Left cardiac atrium (tissue), 4 donors: ENCODE measurements at regions not wholly inside any gene's neighbourhood (a gene's known extent, or its start where the extent isn't known, plus 50 kb on each side); places are given as distances from the start of the nearest gene placed in this dataset.

Source experiments
- ATAC-seq, 2 donors: fragments of 200-7000 bp; cut with Tn5 transposase; one replicate each; pipeline ENCODE4 v1.9.1; 2020; ENCODE audit warnings: mild to moderate bottlenecking in 2 of 2, moderate library complexity in 2 of 2
- DNase-seq: peaks from one replicate; pipeline ENCODE4 v3.0.0-alpha.2; 2020
- intact Hi-C, 2 donors: fragments of 100-400 bp; cut with DNase I; formaldehyde crosslinking; loops; one replicate each; pipeline versions ENCODE4 v1.14.1 to v1.15.1; 2022 to 2023
- donor health status: DM: no; HTN: yes; CAD: no.
- donor health status: DM: no; HTN: yes; CAD: no; lungs with severe emphysema.
- donor health status: DM: yes; HTN: yes; CAD: no.
- donor health status: Dilated cardiomyopathy.

GRCh38 chr2:196403471-196403870 lies 232.1 kb upstream of the STK17B start:
- intact Hi-C loops = no loop called here
- DNase-seq = no peak
- ATAC-seq = no peak

GRCh38 chr2:196404276-196404675 lies 232.9 kb upstream of the STK17B start:
- no peak for DNase-seq
- intact Hi-C loops = no loop called here
- ATAC-seq = no peak

- DNase-seq (no peak), ATAC-seq (no peak)
- intact Hi-C loops = no loop called here
Observed at GRCh38 chr2:196407675-196408264, 231.7 kb upstream of the CCDC150 start.

- DNase-seq (no peak), ATAC-seq (no peak)
- intact Hi-C loops = no loop called here
Observed at GRCh38 chr2:196409376-196409775, 230.1 kb upstream of the CCDC150 start.

- DNase-seq (no peak), ATAC-seq (no peak)
- intact Hi-C loops = no loop called here
Observed at GRCh38 chr2:196410008-196410407, 229.5 kb upstream of the CCDC150 start.

GRCh38 chr2:196413821-196414274 lies 225.7 kb upstream of the CCDC150 start:
- peak; percentile 70 to 85 for ATAC-seq

GRCh38 chr2:196415384-196415783 lies 224.1 kb upstream of the CCDC150 start:
- intact Hi-C loops = no loop called here
- no peak for DNase-seq
- ATAC-seq = no peak

More at GRCh38 chr2:196413821-196414274, 225.7 kb upstream of the CCDC150 start:
- intact Hi-C loops = no loop called here
- DNase-seq = peak; percentile 19

- intact Hi-C loops = no loop called here
- ATAC-seq = no peak
- no peak for DNase-seq
Observed at GRCh38 chr2:196420143-196420542, 219.4 kb upstream of the CCDC150 start.

GRCh38 chr2:196421880-196422279 lies 217.6 kb upstream of the CCDC150 start:
- ATAC-seq = no peak
- no peak for DNase-seq
- intact Hi-C loops = no loop called here

- intact Hi-C loops = no loop called here
- no peak for ATAC-seq
- no peak for DNase-seq
Observed at GRCh38 chr2:196422361-196422760, 217.2 kb upstream of the CCDC150 start.

- DNase-seq (no peak), ATAC-seq (no peak)
- intact Hi-C loops = no loop called here
Observed at GRCh38 chr2:196426122-196426521, 213.4 kb upstream of the CCDC150 start.

GRCh38 chr2:196427986-196428634 lies 211.4 kb upstream of the CCDC150 start:
- ATAC-seq (no peak), DNase-seq (no peak)
- intact Hi-C loops = no loop called here

- no peak for ATAC-seq
- intact Hi-C loops = no loop called here
- no peak for DNase-seq
Observed at GRCh38 chr2:196431076-196431475, 208.4 kb upstream of the CCDC150 start.

GRCh38 chr2:196431957-196432356 lies 207.6 kb upstream of the CCDC150 start:
- intact Hi-C loops = no loop called here
- ATAC-seq = no peak
- DNase-seq = no peak

GRCh38 chr2:196433116-196433515 lies 206.4 kb upstream of the CCDC150 start:
- intact Hi-C loops = no loop called here
- DNase-seq = no peak
- no peak for ATAC-seq

- intact Hi-C loops = no loop called here
- peak; percentile 44 to 60 for ATAC-seq
- no peak for DNase-seq
Observed at GRCh38 chr2:196434217-196434616, 205.3 kb upstream of the CCDC150 start.

GRCh38 chr2:196435189-196435588 lies 204.3 kb upstream of the CCDC150 start:
- intact Hi-C loops = no loop called here
- DNase-seq = no peak
- no peak for ATAC-seq

GRCh38 chr2:196437626-196438025 lies 201.9 kb upstream of the CCDC150 start:
- intact Hi-C loops = no loop called here
- ATAC-seq (no peak), DNase-seq (no peak)

GRCh38 chr2:196439760-196440159 lies 199.8 kb upstream of the CCDC150 start:
- intact Hi-C loops = loop anchor here in 1 of 2 donors (5.0 kb wide), 1 partner anchor 132 kb away; no protein-coding TSS in a partner anchor
- ATAC-seq (no peak), DNase-seq (no peak)

GRCh38 chr2:196440413-196440812 lies 199.1 kb upstream of the CCDC150 start:
- DNase-seq = no peak
- no peak for ATAC-seq
- intact Hi-C loops = loop anchor here in 1 of 2 donors (5.0 kb wide), 1 partner anchor 133 kb away; no protein-coding TSS in a partner anchor

- intact Hi-C loops = loop anchor here in 1 of 2 donors (5.0 kb wide), 1 partner anchor 134 kb away; no protein-coding TSS in a partner anchor
Observed at GRCh38 chr2:196441527-196441926, 198.0 kb upstream of the CCDC150 start.

More at GRCh38 chr2:196441527-196441926, 198.0 kb upstream of the CCDC150 start:
- no peak for ATAC-seq
- DNase-seq = no peak
